IMR-90 (cell line): ENCODE measurements at regions not wholly inside any gene's neighbourhood (a gene's known extent, or its start where the extent isn't known, plus 50 kb on each side); places are given as distances from the start of the nearest gene placed in this dataset.

ENCODE experiments used
- ATAC-seq: fragments of 200-7000 bp; cut with Tn5 transposase; 2 replicates; pipeline ENCODE4 v1.9.1; 2020; ENCODE audit warnings: low read depth, mild to moderate bottlenecking, moderate library complexity
- BruUV-seq: library from RNA; stranded (reverse); fragments of 400-500 nt; replicated peaks from 2 replicates; lab custom pipeline; 2021; lab: Mats Ljungman, UMichigan
- CTCF ChIA-PET: fragments of 300-600 bp; formaldehyde crosslinking; extraction: SDS; loops from one replicate; lab custom pipeline; 2021; ENCODE audit warnings: antibody characterized with exemption; lab: Yijun Ruan, JAX
- POLR2A ChIA-PET: fragments of 300-600 bp; sonication (Branson Sonifier 250); formaldehyde crosslinking; loops from one replicate; lab custom pipeline; 2022; ENCODE audit warnings: antibody characterized with exemption; ENCODE audit not compliant: unreplicated experiment; lab: Charles Lee
- DNase-seq: peaks from one replicate; pipeline ENCODE4 v3.0.0; 2013
- H2AFZ ChIP-seq: replicated peaks from 2 replicates; pipeline ENCODE3; 2013; ENCODE audit warnings: low read length, mild to moderate bottlenecking; ENCODE audit not compliant: poor library complexity
- H2AK5ac ChIP-seq: 2 replicates; pipeline ENCODE4 v1.6.1; 2013; ENCODE audit warnings: low read depth, low read length, inconsistent platforms
- H2AK9ac ChIP-seq: replicated peaks from 2 replicates; pipeline ENCODE3; 2013; ENCODE audit warnings: mild to moderate bottlenecking, low read depth, low read length, moderate library complexity; ENCODE audit not compliant: poor library complexity
- H2BK120ac ChIP-seq: 2 replicates; pipeline ENCODE4 v1.6.1; 2013; ENCODE audit warnings: low read depth, low read length, inconsistent platforms
- H2BK15ac ChIP-seq: 3 replicates; pipeline ENCODE4 v1.6.1; 2013; ENCODE audit warnings: low read depth, low read length, inconsistent platforms
- H2BK20ac ChIP-seq: 2 replicates; pipeline ENCODE4 v1.6.1; 2013; ENCODE audit warnings: low read depth, mild to moderate bottlenecking, inconsistent platforms, low read length, moderate library complexity
- H2BK5ac ChIP-seq: 2 replicates; pipeline ENCODE4 v1.6.1; 2013; ENCODE audit warnings: mild to moderate bottlenecking, low read depth, low read length, inconsistent platforms; ENCODE audit not compliant: poor library complexity, severe bottlenecking
- H3K14ac ChIP-seq: replicated peaks from 2 replicates; pipeline ENCODE4 v1.6.1; 2013; ENCODE audit warnings: low read depth, low read length, inconsistent platforms
- H3K18ac ChIP-seq: 2 replicates; pipeline ENCODE4 v1.6.1; 2013; ENCODE audit warnings: low read depth, low read length, control low read depth
- H3K23ac ChIP-seq: 2 replicates; pipeline ENCODE4 v1.6.1; 2013; ENCODE audit warnings: low read depth, low read length, inconsistent platforms
- H3K27ac ChIP-seq: 2 replicates; pipeline ENCODE4 v1.5.1; 2013; ENCODE audit warnings: mild to moderate bottlenecking, control low read depth, low read length; ENCODE audit not compliant: insufficient read depth
- H3K27me3 ChIP-seq: 2 replicates; pipeline ENCODE4 v1.6.1; 2013; ENCODE audit warnings: low read length; ENCODE audit not compliant: control insufficient read depth, insufficient read depth
- H3K36me3 ChIP-seq: 2 replicates; pipeline ENCODE4 v1.6.1; 2013; ENCODE audit warnings: low read length, mixed read lengths; ENCODE audit not compliant: control insufficient read depth, insufficient read depth
- H3K4ac ChIP-seq: 2 replicates; pipeline ENCODE4 v1.6.1; 2013; ENCODE audit warnings: low read depth, low read length, inconsistent platforms
- H3K4me1 ChIP-seq: 2 replicates; pipeline ENCODE4 v1.6.1; 2013; ENCODE audit warnings: low read length, mixed read lengths; ENCODE audit not compliant: control insufficient read depth, insufficient read depth
- H3K4me2 ChIP-seq: 2 replicates; pipeline ENCODE4 v1.6.1; 2013; ENCODE audit warnings: low read depth, mild to moderate bottlenecking, control low read depth, low read length, moderate library complexity
- H3K4me3 ChIP-seq: 2 replicates; pipeline ENCODE4 v1.5.1; 2013; ENCODE audit warnings: low read depth, mild to moderate bottlenecking, control low read depth, low read length, moderate library complexity; ENCODE audit not compliant: insufficient read depth
- H3K56ac ChIP-seq: 2 replicates; pipeline ENCODE4 v1.6.1; 2013; ENCODE audit warnings: low read length, inconsistent platforms; ENCODE audit not compliant: insufficient read depth; ENCODE audit errors: extremely low read depth
- H3K79me1 ChIP-seq, 2 experiments: 2 replicates each; pipeline ENCODE4 v1.6.1; 2013; ENCODE audit warnings: low read length in 2 of 2, inconsistent platforms in 1 of 2, low read depth in 1 of 2
- H3K9ac ChIP-seq: 2 replicates; pipeline ENCODE4 v1.6.1; 2013; ENCODE audit warnings: low read depth, low read length, control low read depth
- H3K9me1 ChIP-seq: 2 replicates; pipeline ENCODE4 v1.6.1; 2013; ENCODE audit warnings: low read length, inconsistent platforms; ENCODE audit not compliant: insufficient read depth
- H3K9me3 ChIP-seq: 2 replicates; pipeline ENCODE4 v1.6.1; 2013; ENCODE audit warnings: low read length; ENCODE audit not compliant: control insufficient read depth, insufficient read depth
- H4K20me1 ChIP-seq: 2 replicates; pipeline ENCODE4 v1.6.1; 2013; ENCODE audit warnings: low read length, inconsistent platforms; ENCODE audit not compliant: insufficient read depth
- H4K5ac ChIP-seq: 2 replicates; pipeline ENCODE4 v1.6.1; 2013; ENCODE audit warnings: mild to moderate bottlenecking, low read depth, low read length, control low read depth
- H4K8ac ChIP-seq, 2 experiments: 2 replicates each; pipeline ENCODE4 v1.6.1; 2013; ENCODE audit warnings: low read depth in 2 of 2, low read length in 2 of 2, control low read depth in 1 of 2, inconsistent platforms in 1 of 2
- H4K91ac ChIP-seq: 2 replicates; pipeline ENCODE4 v1.6.1; 2013; ENCODE audit warnings: low read depth, low read length, inconsistent platforms; ENCODE audit not compliant: insufficient read depth
- BHLHE40 ChIP-seq: fragments of 150-350 bp; IDR thresholded peaks from 2 replicates; pipeline ENCODE4 v1.6.1; 2016; ENCODE audit warnings: mild to moderate bottlenecking, low read depth, low read length
- CTCF ChIP-seq: conservative IDR thresholded peaks from 2 replicates; pipeline ENCODE4 v1.5.1; 2012; ENCODE audit warnings: mild to moderate bottlenecking, low read depth, low read length, improper control_type of control experiment
- ELK1 ChIP-seq: fragments of 150-350 bp; IDR thresholded peaks from 2 replicates; pipeline ENCODE4 v1.6.1; 2016; ENCODE audit warnings: low read depth, mild to moderate bottlenecking, low read length, moderate library complexity, borderline replicate concordance
- MAFK ChIP-seq: IDR thresholded peaks from 2 replicates; pipeline ENCODE4 v1.6.1; 2012; ENCODE audit warnings: low read depth, low read length, improper control_type of control experiment
- MXI1 ChIP-seq: IDR thresholded peaks from 2 replicates; pipeline ENCODE4 v1.6.1; 2012; ENCODE audit warnings: low read depth, mild to moderate bottlenecking, low read length, moderate library complexity, borderline replicate concordance
- POLR2A ChIP-seq: IDR thresholded peaks from 2 replicates; pipeline ENCODE4 v1.6.1; 2012; ENCODE audit warnings: mild to moderate bottlenecking, low read depth, low read length
- RAD21 ChIP-seq: IDR thresholded peaks from 2 replicates; pipeline ENCODE4 v1.6.1; 2012; ENCODE audit warnings: low read length, improper control_type of control experiment
- USF2 ChIP-seq: fragments of 150-350 bp; IDR thresholded peaks from 2 replicates; pipeline ENCODE4 v1.6.1; 2017; ENCODE audit warnings: mild to moderate bottlenecking, antibody characterized with exemption, low read length, low read depth
- WGBS, 2 experiments: methylation state at CpG; one replicate each; pipeline versions ENCODE4 v1.1.5 to v1.1.7; 2013; ENCODE audit warnings: missing lambda C conversion rate in 2 of 2; ENCODE audit not compliant: insufficient read length in 1 of 2; ENCODE audit errors: extremely low coverage in 2 of 2; 5-methylcytosine and 5-hydroxymethylcytosine counted together
- dilution Hi-C: fragments of 300-500 bp; cut with HindIII; formaldehyde crosslinking; loops from one replicate; pipeline ENCODE4 v1.14.3; 2018; ENCODE audit warnings: low sequenced_read_pairs; ENCODE audit not compliant: unreplicated experiment
- in situ Hi-C: fragments of 300-500 bp; cut with MboI; formaldehyde crosslinking; loops from 3 replicates; pipeline ENCODE4 v1.14.3; 2019; ENCODE audit warnings: low sequenced_read_pairs, inconsistent platforms, mixed read lengths
- intact Hi-C: fragments of 100-400 bp; cut with micrococcal nuclease; formaldehyde crosslinking; loops from 2 replicates; pipeline ENCODE4 v1.10.0; 2022

GRCh38 chr2:81937944-81938343 is 1633.4 kb upstream of the LRRTM1 start:
- in situ Hi-C loops (no loop called here), dilution Hi-C loops (no loop called here), intact Hi-C loops (no loop called here)
- no CpG with 5 or more reads among the region's 1 CpG for WGBS, 2 experiments
- no peak overlapping the region for H2AFZ ChIP-seq
- no peak overlapping the region for H2BK120ac ChIP-seq
- H3K14ac ChIP-seq: no peak overlapping the region
- CTCF ChIA-PET: no interaction called here
- no peak overlapping the region for H2AK9ac ChIP-seq
- no peak for DNase-seq
- no peak overlapping the region for H2BK15ac ChIP-seq
- H4K5ac ChIP-seq: no peak overlapping the region
- H3K9me1 ChIP-seq: no peaks in the 10 kb centered on the region
- H4K8ac ChIP-seq: no peak overlapping the region
- H3K79me1 ChIP-seq: no peaks in the 10 kb centered on the region
- H3K27ac ChIP-seq: no peak overlapping the region
- H3K36me3 ChIP-seq: no peaks in the 10 kb centered on the region
- no peak overlapping the region for H3K4me2 ChIP-seq
- H3K9me3 ChIP-seq: no peaks in the 10 kb centered on the region
- ATAC-seq: no peak
- H3K56ac ChIP-seq: no peak overlapping the region
- H3K18ac ChIP-seq: no peak overlapping the region
- H3K9ac ChIP-seq: no peak overlapping the region
- H2AK5ac ChIP-seq: no peak overlapping the region
- no peak overlapping the region for H3K4me3 ChIP-seq
- no peak overlapping the region for H4K91ac ChIP-seq
- no peaks in the 10 kb centered on the region for H3K27me3 ChIP-seq
- H2BK5ac ChIP-seq: no peak overlapping the region
- POLR2A ChIA-PET: no interaction called here
- H3K4me1 ChIP-seq: no peaks in the 10 kb centered on the region
- no peaks in the 10 kb centered on the region for H4K20me1 ChIP-seq
- H3K4ac ChIP-seq: no peak overlapping the region
- H2BK20ac ChIP-seq: no peak overlapping the region
- TF ChIP-seq MXI1: no peak
- no peak for TF ChIP-seq CTCF
- TF ChIP-seq MAFK: no peak
- TF ChIP-seq RAD21: no peak
- no peak for TF ChIP-seq ELK1
- no peak for TF ChIP-seq BHLHE40
- no peak for TF ChIP-seq POLR2A
- TF ChIP-seq USF2: no peak
- no peak overlapping the region for H3K23ac ChIP-seq
- BruUV-seq: no TSS peak
